ENCODE measurements at regions not wholly inside any gene's neighbourhood (a gene's known extent, or its start where the extent isn't known, plus 50 kb on each side); places are given as distances from the start of the nearest gene placed in this dataset.

GRCh38 chrY:7745581-7745901, 834.0 kb upstream of the AMELY start:
- TF ChIP-seq CTCF (IDR thresholded peaks at IDR 0.05; ENCODE audit: low read depth, low read length) (no peak), EZH2phosphoT487 (IDR thresholded peaks at IDR 0.05; ENCODE audit: low read depth) (no peak)

Measured in OCI-LY3 (cell line).